ENCODE measurements at regions not wholly inside any gene's neighbourhood (a gene's known extent, or its start where the extent isn't known, plus 50 kb on each side); places are given as distances from the start of the nearest gene placed in this dataset.

- Histone ChIP-seq H3K18ac (ENCODE audit: extremely low read depth, low read length) (no peak overlapping the region), H3K4me2 (ENCODE audit: insufficient read depth in 1 of 2, low read depth in 2 of 2, low read length in 2 of 2) (no peak overlapping the region), H3K79me2 (ENCODE audit: control insufficient read depth in 1 of 2, insufficient read depth in 2 of 2, low read length in 2 of 2) (no peaks in the 10 kb centered on the region), H3K14ac (ENCODE audit: insufficient read length) (no peak overlapping the region), H3K9me3 (ENCODE audit: insufficient read depth in 2 of 2, low read depth in 1 of 2, low read length in 1 of 2) (no peaks in the 10 kb centered on the region), H2BK5ac (ENCODE audit: low read depth, low read length) (no peak overlapping the region), H2BK20ac (ENCODE audit: low read length) (no peak overlapping the region), H2AK5ac (ENCODE audit: low read depth, low read length) (no peak overlapping the region), H4K5ac (ENCODE audit: insufficient read length, low read depth, low read length) (no peak overlapping the region), H3K27ac (ENCODE audit: low read depth, low read length) (no peak overlapping the region), H3K36me3 (ENCODE audit: control insufficient read depth in 2 of 4, insufficient read depth in 4 of 4, low read length in 3 of 4) (no peaks in the 10 kb centered on the region), H2BK15ac (ENCODE audit: low read length) (no peak overlapping the region), H3K27me3 (replicated peaks in 1 of 4; ENCODE audit: control insufficient read depth in 3 of 4, extremely low read depth in 1 of 4, insufficient read depth in 3 of 4, low read length in 3 of 4) (peaks cover 0 to 2% (median 1%) of the 10 kb centered on the region in 4 experiments; a peak in 3 of 7 replicates), H4K91ac (replicated peaks; ENCODE audit: insufficient read length, low read length) (no peak overlapping the region), H2BK12ac (ENCODE audit: low read depth, low read length) (no peak overlapping the region), H2AFZ (ENCODE audit: low read length) (no peak overlapping the region), H4K8ac (ENCODE audit: extremely low read depth, insufficient read depth, low read length) (no peak overlapping the region), H3K56ac (replicated peaks; ENCODE audit: insufficient read length, low read depth, low read length) (no peak overlapping the region), H3K4me3 (ENCODE audit: extremely low read depth in 1 of 4, insufficient read depth in 2 of 4, low read depth in 3 of 4, low read length in 4 of 4) (no peak overlapping the region), H4K20me1 (replicated peaks in 1 of 2; ENCODE audit: control insufficient read depth in 1 of 2, insufficient read depth in 2 of 2, low read length in 2 of 2) (peaks cover 0 to 6% of the 10 kb centered on the region in 2 experiments), H3K23ac (ENCODE audit: insufficient read length) (no peak overlapping the region), H3K23me2 (ENCODE audit: low read depth, low read length) (peaks cover 6% of the 10 kb centered on the region; the same call in 1 of the 2 replicates), H3K9ac (replicated peaks in 1 of 4; ENCODE audit: extremely low read depth in 1 of 4, low read depth in 3 of 4, low read length in 3 of 4) (no peak overlapping the region), H3K79me1 (ENCODE audit: low read depth, low read length) (no peaks in the 10 kb centered on the region), H3K4ac (replicated peaks; ENCODE audit: insufficient read length, low read depth, low read length) (no peak overlapping the region), H2BK120ac (replicated peaks; ENCODE audit: low read depth, low read length) (no peak overlapping the region), H3K4me1 (replicated peaks in 1 of 4; ENCODE audit: control insufficient read depth in 3 of 4, insufficient read depth in 4 of 4, low read length in 3 of 4) (no peaks in the 10 kb centered on the region; a peak in 1 of 7 replicates)
- FAIRE-seq = no peak
- DNase-seq (ENCODE audit: low read depth in 1 of 2, low spot score in 2 of 2) = no peak
- CTCF ChIA-PET (ENCODE audit: partially characterized antibody) = interaction anchor here (0.7 to 1.7 kb wide), 6 partner anchors 11 to 46 kb away, joined by 3 to 7 read pairs (median 4); no protein-coding TSS in a partner anchor
- WGBS, 2 experiments (ENCODE audit: extremely low coverage in 1 of 2, insufficient coverage in 1 of 2, insufficient read length in 1 of 2, insufficient replicate concordance in 2 of 2, low coverage in 1 of 2, low lambda C conversion rate in 2 of 2, missing lambda C conversion rate in 1 of 2) = 76% methylated on average over 9 of the region's 9 CpGs; no CpG with 5 or more reads in 1 of the 2 experiments
- POLR2A ChIA-PET (ENCODE audit: partially characterized antibody) = no interaction called here
- TF ChIP-seq ZNF274 (IDR thresholded peaks at IDR 0.05; ENCODE audit: borderline replicate concordance, extremely low read depth, low read length) (no peak), KDM4A (IDR thresholded peaks at IDR 0.05; ENCODE audit: low read depth, low read length, severe bottlenecking) (no peak), TAF7 (optimal IDR thresholded peaks at IDR 0.05; ENCODE audit: borderline replicate concordance, low read depth, low read length) (no peak), CTBP2 (IDR thresholded peaks at IDR 0.05; ENCODE audit: borderline replicate concordance, insufficient read depth, insufficient read length, low read length) (no peak), SP2 (IDR thresholded peaks at IDR 0.05; ENCODE audit: low read length) (no peak), POLR2AphosphoS5 (IDR thresholded peaks at IDR 0.05; ENCODE audit: low read depth, low read length) (no peak), E2F6 (IDR thresholded peaks at IDR 0.05) (no peak), PHF8 (conservative IDR thresholded peaks at IDR 0.05; ENCODE audit: low read depth, low read length) (no peak), NANOG (IDR thresholded peaks at IDR 0.05; ENCODE audit: insufficient read depth, low read depth, low read length, poor library complexity, severe bottlenecking) (no peak), KDM1A (IDR thresholded peaks at IDR 0.05; ENCODE audit: borderline replicate concordance, low read length) (no peak), MAFK (IDR thresholded peaks at IDR 0.05; ENCODE audit: low read depth, low read length) (no peak), CBX8 (IDR thresholded peaks at IDR 0.05; ENCODE audit: borderline replicate concordance, low read depth, low read length) (no peak), GTF2F1 (IDR thresholded peaks at IDR 0.05; ENCODE audit: borderline replicate concordance, low read depth, low read length) (no peak), BACH1 (IDR thresholded peaks at IDR 0.05; ENCODE audit: low read length) (no peak)
Measured at GRCh38 chr22:27583856-27584255, 217.7 kb downstream of the MN1 start.

Data from H1 (cell line).